ENCODE measurements at regions not wholly inside any gene's neighbourhood (a gene's known extent, or its start where the extent isn't known, plus 50 kb on each side); places are given as distances from the start of the nearest gene placed in this dataset.

- TF ChIP-seq CTCF (IDR thresholded peaks at IDR 0.05; ENCODE audit: insufficient read depth, low read depth, low read length) (no peak), EZH2 (IDR thresholded peaks at IDR 0.05; ENCODE audit: insufficient read depth, low read length) (no peak)
Measured at GRCh38 chr10:80769700-80770160, 232.0 kb downstream of the SH2D4B start.

Measured in astrocyte (in vitro differentiated cells and primary cell).